HCT116 (cell line): ENCODE measurements at regions not wholly inside any gene's neighbourhood (a gene's known extent, or its start where the extent isn't known, plus 50 kb on each side); places are given as distances from the start of the nearest gene placed in this dataset.

ENCODE experiments used
- ATAC-seq: fragments of 200-7000 bp; cut with Tn5 transposase; 2 replicates; pipeline ENCODE4 v1.9.1; 2020; ENCODE audit warnings: mild to moderate bottlenecking, moderate library complexity
- BruUV-seq: library from RNA; stranded (reverse); fragments of 400-500 nt; replicated peaks from 2 replicates; lab custom pipeline; 2021; lab: Mats Ljungman, UMichigan
- CTCF ChIA-PET: fragments of 300-600 bp; sonication (Branson Sonifier 250); formaldehyde crosslinking; loops from one replicate; lab custom pipeline; 2021; ENCODE audit warnings: antibody characterized with exemption; lab: Charles Lee
- POLR2A ChIA-PET: fragments of 300-600, 350-600 bp; sonication (Branson Sonifier 250); formaldehyde crosslinking; loops from one replicate; lab custom pipeline; 2021; ENCODE audit warnings: antibody characterized with exemption; lab: Charles Lee
- RAD21 ChIA-PET, 2 experiments: fragments of 300-600 bp; sonication (Branson Sonifier 250); formaldehyde crosslinking; loops; one replicate each; lab custom pipeline; 2023; ENCODE audit warnings: low total read pairs in 2 of 2; ENCODE audit not compliant: uncharacterized antibody in 2 of 2, unreplicated experiment in 2 of 2, low non-redundant PET in 1 of 2; lab: Charles Lee
- DNase-seq: peaks from one replicate; pipeline ENCODE4 v3.0.0-alpha.2; 2010; ENCODE audit warnings: low read depth, low spot score
- H2AFZ ChIP-seq: fragments of 200-600 bp; shearing (Covaris generic), sonication (generic); 2 replicates; pipeline ENCODE4 v1.6.1; 2017; ENCODE audit warnings: low read depth, mixed run types, mixed read lengths, antibody characterized with exemption, low read length; ENCODE audit not compliant: poor library complexity, severe bottlenecking
- H3K27ac ChIP-seq: 2 replicates; pipeline ENCODE4 v1.5.1; 2012; ENCODE audit warnings: low read depth, low read length
- H3K27me3 ChIP-seq: fragments of 200-600 bp; sonication (generic); 2 replicates; pipeline ENCODE4 v1.6.1; 2016; ENCODE audit warnings: mixed run types, low read length, mixed read lengths; ENCODE audit not compliant: insufficient read depth
- H3K36me3 ChIP-seq, 2 experiments: fragments of 200-500 bp in 1 of 2; fragments of 200-600 bp in 1 of 2; sonication (Bioruptor generic) in 1 of 2; sonication (generic) in 1 of 2; 2 replicates each; pipeline versions ENCODE4 v1.5.1 to v1.6.1; 2014 to 2016; ENCODE audit warnings: low read length in 2 of 2, inconsistent platforms in 1 of 2, mixed read lengths in 1 of 2, mixed run types in 1 of 2; ENCODE audit not compliant: insufficient read depth in 2 of 2, control insufficient read depth in 1 of 2
- H3K4me1 ChIP-seq, 2 experiments: fragments of 200-600 bp in 1 of 2; sonication (generic) in 1 of 2; 2 replicates each; pipeline versions ENCODE4 v1.5.1 to v1.6.1; 2012 to 2017; ENCODE audit warnings: low read length in 2 of 2, inconsistent platforms in 1 of 2, mild to moderate bottlenecking in 1 of 2, mixed read lengths in 1 of 2, mixed run types in 1 of 2, moderate library complexity in 1 of 2; ENCODE audit not compliant: insufficient read depth in 2 of 2, control insufficient read depth in 1 of 2
- H3K4me2 ChIP-seq: fragments of 200-600 bp; sonication (generic); 2 replicates; pipeline ENCODE4 v1.6.1; 2017; ENCODE audit warnings: mixed run types, low read length, mixed read lengths
- H3K4me3 ChIP-seq, 2 experiments: fragments of 200-600 bp in 1 of 2; sonication (generic) in 1 of 2; replicated peaks in 1 of 2; 2 replicates each; pipeline ENCODE4 v1.5.1; 2011 to 2016; ENCODE audit warnings: low read length in 2 of 2, control low read depth in 1 of 2, low read depth in 1 of 2, mild to moderate bottlenecking in 1 of 2, mixed read lengths in 1 of 2, mixed run types in 1 of 2
- H3K79me2 ChIP-seq: fragments of 200-600 bp; sonication (generic); 2 replicates; pipeline ENCODE4 v1.6.1; 2017; ENCODE audit warnings: mild to moderate bottlenecking, mixed run types, low read length, moderate library complexity, mixed read lengths; ENCODE audit not compliant: insufficient read depth
- H3K9ac ChIP-seq: fragments of 200-600 bp; sonication (generic); 2 replicates; pipeline ENCODE4 v1.6.1; 2016; ENCODE audit warnings: low read length, mixed read lengths
- H3K9me2 ChIP-seq: fragments of 200-600 bp; sonication (generic), shearing (Covaris generic); 2 replicates; pipeline ENCODE4 v1.6.1; 2017; ENCODE audit warnings: mixed run types, mild to moderate bottlenecking, moderate library complexity; ENCODE audit not compliant: insufficient read depth
- H3K9me3 ChIP-seq, 2 experiments: fragments of 200-500 bp in 1 of 2; fragments of 200-600 bp in 1 of 2; sonication (Bioruptor generic) in 1 of 2; sonication (generic) in 1 of 2; 2 replicates each; pipeline ENCODE4 v1.6.1; 2014 to 2017; ENCODE audit warnings: low read length in 2 of 2, mixed read lengths in 2 of 2, inconsistent platforms in 1 of 2, low read depth in 1 of 2, mild to moderate bottlenecking in 1 of 2, mixed run types in 1 of 2, moderate library complexity in 1 of 2; ENCODE audit not compliant: control insufficient read depth in 1 of 2, insufficient read depth in 1 of 2
- H4K20me1 ChIP-seq: fragments of 200-600 bp; sonication (generic), shearing (Covaris generic); 2 replicates; pipeline ENCODE4 v1.6.1; 2017; ENCODE audit warnings: mixed run types, mild to moderate bottlenecking, moderate library complexity; ENCODE audit not compliant: insufficient read depth
- CBX3 ChIP-seq: IDR thresholded peaks from 2 replicates; pipeline ENCODE4 v1.6.1; 2012; ENCODE audit warnings: low read depth
- CEBPB ChIP-seq: IDR thresholded peaks from 2 replicates; pipeline ENCODE4 v1.6.1; 2012; ENCODE audit warnings: low read depth
- ELF1 ChIP-seq: IDR thresholded peaks from 2 replicates; pipeline ENCODE4 v1.6.1; 2012; ENCODE audit warnings: low read depth, borderline replicate concordance
- EZH2 ChIP-seq: fragments of 200-600 bp; sonication (generic); IDR thresholded peaks from 2 replicates; pipeline ENCODE4 v1.6.1; 2017; ENCODE audit warnings: antibody characterized with exemption, mixed run types
- EZH2phosphoT487 ChIP-seq: fragments of 200-600 bp; IDR thresholded peaks from 2 replicates; pipeline ENCODE4 v1.6.1; 2018; ENCODE audit warnings: antibody characterized with exemption, borderline replicate concordance
- JUND ChIP-seq: IDR thresholded peaks from 2 replicates; pipeline ENCODE4 v1.6.1; 2012
- POLR2A ChIP-seq: IDR thresholded peaks from 2 replicates; pipeline ENCODE4 v1.7.0; 2011; ENCODE audit warnings: borderline replicate concordance; ENCODE audit not compliant: insufficient read depth, insufficient read length; ENCODE audit errors: extremely low read depth
- POLR2AphosphoS5 ChIP-seq: IDR thresholded peaks from 2 replicates; pipeline ENCODE4 v1.6.1; 2011; ENCODE audit warnings: mild to moderate bottlenecking, low read depth, low read length, moderate library complexity
- RAD21 ChIP-seq: IDR thresholded peaks from 2 replicates; pipeline ENCODE4 v1.6.1; 2012; ENCODE audit warnings: low read depth, mild to moderate bottlenecking
- SIN3A ChIP-seq: IDR thresholded peaks from 2 replicates; pipeline ENCODE4 v1.6.1; 2012; ENCODE audit warnings: low read depth
- SRF ChIP-seq: IDR thresholded peaks from 2 replicates; pipeline ENCODE4 v1.6.1; 2012; ENCODE audit warnings: low read depth
- TCF7L2 ChIP-seq: IDR thresholded peaks from 2 replicates; pipeline ENCODE4 v1.7.0; 2011; ENCODE audit warnings: borderline replicate concordance, inconsistent platforms; ENCODE audit not compliant: insufficient read depth, insufficient read length; ENCODE audit errors: extremely low read depth
- YY1 ChIP-seq: IDR thresholded peaks from 2 replicates; pipeline ENCODE4 v1.6.1; 2011; ENCODE audit warnings: low read length, low read depth, moderate library complexity, mild to moderate bottlenecking; ENCODE audit not compliant: insufficient replicate concordance; ENCODE audit errors: extremely low read depth
- ZFX ChIP-seq: fragments of 450-650 bp; IDR thresholded peaks from 2 replicates; pipeline ENCODE4 v1.6.1; 2017
- intact Hi-C: fragments of 100-400 bp; cut with micrococcal nuclease; formaldehyde crosslinking; loops from 2 replicates; pipeline ENCODE4 v1.10.0; 2022
- TF ChIP-seq, protein P1 (sequence below), 3 experiments: fragments of 200-600 bp in 1 of 3; sonication (generic) in 1 of 3; IDR thresholded peaks in 2 of 3; conservative IDR thresholded peaks in 1 of 3; 2 replicates each; pipeline ENCODE4 v1.5.1; 2012 to 2017; ENCODE audit warnings: low read depth in 2 of 3, low read length in 2 of 3, antibody characterized with exemption in 1 of 3, borderline replicate concordance in 1 of 3, control low read depth in 1 of 3, mild to moderate bottlenecking in 1 of 3, mixed read lengths in 1 of 3, mixed run types in 1 of 3, moderate library complexity in 1 of 3; ENCODE audit not compliant: insufficient read depth in 1 of 3
- TF ChIP-seq, protein P2 (sequence below): IDR thresholded peaks from 2 replicates; pipeline ENCODE4 v1.6.1; 2011; ENCODE audit warnings: mild to moderate bottlenecking, low read length, moderate library complexity; ENCODE audit not compliant: insufficient replicate concordance; ENCODE audit errors: extremely low read depth

DNA sequence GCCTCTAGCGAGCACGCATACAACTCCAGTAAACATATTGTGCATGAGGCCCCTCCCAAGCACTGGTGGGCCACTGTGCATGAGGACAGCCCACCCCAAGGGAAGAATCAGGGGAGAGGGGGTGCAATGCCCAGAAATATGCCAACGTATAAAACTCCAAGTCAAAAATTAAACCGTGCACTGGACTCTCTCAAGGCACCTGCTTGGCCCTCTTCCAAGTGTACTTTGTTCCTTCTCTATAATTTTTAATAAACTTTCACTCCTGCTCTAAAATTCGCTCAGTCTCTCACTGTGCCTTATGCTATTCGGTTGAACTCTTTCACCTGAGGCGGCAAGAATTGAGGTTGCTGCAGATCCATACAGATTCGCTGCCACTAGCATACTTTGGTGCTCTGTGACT is 465.3 kb upstream of the TENM4 start:
- no peak overlapping the region for H3K4me2 ChIP-seq
- H3K9ac ChIP-seq: no peak overlapping the region
- H3K36me3 ChIP-seq: no peaks in the 10 kb centered on the region
- no peak overlapping the region for H3K27ac ChIP-seq
- DNase-seq (no peak), ATAC-seq (no peak)
- RAD21 ChIA-PET: no interaction called here
- TF ChIP-seq RAD21 (no peak), ELF1 (no peak), ZFX (no peak), SIN3A (no peak), JUND (no peak), EZH2phosphoT487 (no peak), EZH2 (no peak), YY1 (no peak), CEBPB (no peak), TCF7L2 (no peak)
- no TSS peak for BruUV-seq
- CTCF ChIA-PET: no interaction called here
- POLR2A ChIA-PET: no interaction called here
- no peaks in the 10 kb centered on the region for H3K4me1 ChIP-seq
- no peak overlapping the region for H3K4me3 ChIP-seq
- no peaks in the 10 kb centered on the region for H3K9me2 ChIP-seq
- H2AFZ ChIP-seq: no peak overlapping the region
- H4K20me1 ChIP-seq: no peaks in the 10 kb centered on the region
- no peaks in the 10 kb centered on the region for H3K79me2 ChIP-seq
- intact Hi-C loops: no loop called here
- no peaks in the 10 kb centered on the region for H3K27me3 ChIP-seq
- H3K9me3 ChIP-seq: peaks cover 5 to 20% of the 10 kb centered on the region in 2 experiments; a peak in 2 of 4 replicates

DNA sequence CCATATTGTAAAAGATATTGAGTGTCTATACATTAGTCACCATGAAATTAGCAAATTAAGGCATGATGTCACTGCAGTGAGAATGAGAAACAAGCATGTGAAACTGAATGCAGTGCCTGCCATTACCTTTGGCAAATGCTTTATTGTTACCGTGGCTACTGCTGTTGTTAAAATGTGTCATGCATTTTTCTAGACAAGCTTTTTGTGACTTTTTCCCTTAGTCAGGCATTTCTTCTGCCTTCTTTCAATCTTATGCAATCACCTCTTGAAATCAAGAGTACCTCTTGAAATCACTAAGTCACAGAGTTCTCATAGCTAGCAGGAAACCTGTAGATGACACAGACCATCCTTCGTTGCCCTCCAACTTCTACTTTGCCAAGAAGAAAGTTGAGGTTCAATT is 461.7 kb upstream of the TENM4 start:
- intact Hi-C loops: no loop called here
- Histone ChIP-seq H3K4me1 (no peaks in the 10 kb centered on the region), H3K4me3 (no peak overlapping the region), H2AFZ (no peak overlapping the region), H3K36me3 (no peaks in the 10 kb centered on the region), H3K79me2 (no peaks in the 10 kb centered on the region), H3K9me2 (no peaks in the 10 kb centered on the region), H3K27ac (no peak overlapping the region), H3K9ac (no peak overlapping the region), H3K9me3 (peaks cover 0 to 24% of the 10 kb centered on the region in 2 experiments; a peak in 2 of 4 replicates), H4K20me1 (no peaks in the 10 kb centered on the region), H3K27me3 (no peaks in the 10 kb centered on the region), H3K4me2 (no peak overlapping the region)
- ChIA-PET RAD21 (no interaction called here), POLR2A (no interaction called here), CTCF (no interaction called here)
- ATAC-seq: no peak
- no TSS peak for BruUV-seq
- no peak for DNase-seq
- TF ChIP-seq POLR2A (no peak), CBX3 (no peak), POLR2AphosphoS5 (no peak), ZFX (no peak), CEBPB (no peak), EZH2 (no peak), SRF (no peak)
- TF ChIP-seq, protein P1, sequence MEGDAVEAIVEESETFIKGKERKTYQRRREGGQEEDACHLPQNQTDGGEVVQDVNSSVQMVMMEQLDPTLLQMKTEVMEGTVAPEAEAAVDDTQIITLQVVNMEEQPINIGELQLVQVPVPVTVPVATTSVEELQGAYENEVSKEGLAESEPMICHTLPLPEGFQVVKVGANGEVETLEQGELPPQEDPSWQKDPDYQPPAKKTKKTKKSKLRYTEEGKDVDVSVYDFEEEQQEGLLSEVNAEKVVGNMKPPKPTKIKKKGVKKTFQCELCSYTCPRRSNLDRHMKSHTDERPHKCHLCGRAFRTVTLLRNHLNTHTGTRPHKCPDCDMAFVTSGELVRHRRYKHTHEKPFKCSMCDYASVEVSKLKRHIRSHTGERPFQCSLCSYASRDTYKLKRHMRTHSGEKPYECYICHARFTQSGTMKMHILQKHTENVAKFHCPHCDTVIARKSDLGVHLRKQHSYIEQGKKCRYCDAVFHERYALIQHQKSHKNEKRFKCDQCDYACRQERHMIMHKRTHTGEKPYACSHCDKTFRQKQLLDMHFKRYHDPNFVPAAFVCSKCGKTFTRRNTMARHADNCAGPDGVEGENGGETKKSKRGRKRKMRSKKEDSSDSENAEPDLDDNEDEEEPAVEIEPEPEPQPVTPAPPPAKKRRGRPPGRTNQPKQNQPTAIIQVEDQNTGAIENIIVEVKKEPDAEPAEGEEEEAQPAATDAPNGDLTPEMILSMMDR (IDR thresholded peaks at IDR 0.05 in 2 of 3, conservative IDR thresholded peaks at IDR 0.05 in 1 of 3; ENCODE audit: borderline replicate concordance in 1 of 3, insufficient read depth in 1 of 3, low read depth in 2 of 3, low read length in 2 of 3): no peak
- TF ChIP-seq, protein P2, sequence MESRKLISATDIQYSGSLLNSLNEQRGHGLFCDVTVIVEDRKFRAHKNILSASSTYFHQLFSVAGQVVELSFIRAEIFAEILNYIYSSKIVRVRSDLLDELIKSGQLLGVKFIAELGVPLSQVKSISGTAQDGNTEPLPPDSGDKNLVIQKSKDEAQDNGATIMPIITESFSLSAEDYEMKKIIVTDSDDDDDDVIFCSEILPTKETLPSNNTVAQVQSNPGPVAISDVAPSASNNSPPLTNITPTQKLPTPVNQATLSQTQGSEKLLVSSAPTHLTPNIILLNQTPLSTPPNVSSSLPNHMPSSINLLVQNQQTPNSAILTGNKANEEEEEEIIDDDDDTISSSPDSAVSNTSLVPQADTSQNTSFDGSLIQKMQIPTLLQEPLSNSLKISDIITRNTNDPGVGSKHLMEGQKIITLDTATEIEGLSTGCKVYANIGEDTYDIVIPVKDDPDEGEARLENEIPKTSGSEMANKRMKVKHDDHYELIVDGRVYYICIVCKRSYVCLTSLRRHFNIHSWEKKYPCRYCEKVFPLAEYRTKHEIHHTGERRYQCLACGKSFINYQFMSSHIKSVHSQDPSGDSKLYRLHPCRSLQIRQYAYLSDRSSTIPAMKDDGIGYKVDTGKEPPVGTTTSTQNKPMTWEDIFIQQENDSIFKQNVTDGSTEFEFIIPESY: no peak
